Thymus (tissue), 11 donors: ENCODE measurements at regions not wholly inside any gene's neighbourhood (a gene's known extent, or its start where the extent isn't known, plus 50 kb on each side); places are given as distances from the start of the nearest gene placed in this dataset.

ENCODE experiments used
- DNase-seq, 9 donors: peaks; one replicate each; pipeline ENCODE4 v3.0.0-alpha.2; 2013; ENCODE audit warnings: low spot score in 9 of 9, low read depth in 6 of 9, missing footprints in 1 of 9
- H3K27ac ChIP-seq, 2 donors: one replicate each; pipeline ENCODE4 v1.5.1; 2013; ENCODE audit warnings: control low read depth in 1 of 2, low read depth in 1 of 2, low read length in 1 of 2, mild to moderate bottlenecking in 1 of 2, moderate library complexity in 1 of 2
- H3K27me3 ChIP-seq, 2 donors: one replicate each; pipeline ENCODE4 v1.5.1; 2013; ENCODE audit warnings: low read length in 1 of 2; ENCODE audit not compliant: control insufficient read depth in 2 of 2, insufficient read depth in 1 of 2
- H3K36me3 ChIP-seq, 2 donors: one replicate each; pipeline ENCODE4 v1.5.1; 2013; ENCODE audit warnings: low read length in 1 of 2, mild to moderate bottlenecking in 1 of 2, moderate library complexity in 1 of 2; ENCODE audit not compliant: control insufficient read depth in 2 of 2, insufficient read depth in 2 of 2
- H3K4me1 ChIP-seq, 2 donors: one replicate each; pipeline ENCODE4 v1.5.1; 2013; ENCODE audit warnings: low read length in 2 of 2; ENCODE audit not compliant: control insufficient read depth in 2 of 2, insufficient read depth in 2 of 2
- H3K4me3 ChIP-seq, 2 donors: one replicate each; pipeline ENCODE4 v1.5.1; 2013; ENCODE audit warnings: low read length in 2 of 2, control low read depth in 1 of 2, mild to moderate bottlenecking in 1 of 2
- H3K9me3 ChIP-seq, 2 donors: one replicate each; pipeline ENCODE4 v1.5.1; 2013; ENCODE audit warnings: low read length in 1 of 2, mild to moderate bottlenecking in 1 of 2; ENCODE audit not compliant: control insufficient read depth in 2 of 2, insufficient read depth in 1 of 2
- WGBS: extraction: QIAGEN DNeasy Blood & Tissue Kit; methylation state at CpG from one replicate; pipeline ENCODE4 v1.1.7; 2013; 5-methylcytosine and 5-hydroxymethylcytosine counted together
- donor health status: healthy.

GRCh38 chr14:43175896-43176295 is 1331.2 kb downstream of the FSCB start:
- H3K4me3 ChIP-seq = no peak overlapping the region
- DNase-seq = no peak
- no peaks in the 10 kb centered on the region for H3K36me3 ChIP-seq
- no peaks in the 10 kb centered on the region for H3K27me3 ChIP-seq
- no peaks in the 10 kb centered on the region for H3K4me1 ChIP-seq
- WGBS = 91% methylated on average over 2 of the region's 2 CpGs
- H3K9me3 ChIP-seq = no peaks in the 10 kb centered on the region
- no peak overlapping the region for H3K27ac ChIP-seq

- H3K27ac ChIP-seq = no peak overlapping the region
These were observed 1334.1 kb downstream of the FSCB start for GRCh38 chr14:43172899-43173548.

GRCh38 chr14:43169722-43170121 is 1337.4 kb downstream of the FSCB start:
- no peak for DNase-seq
- Histone ChIP-seq H3K27ac (no peak overlapping the region), H3K27me3 (no peaks in the 10 kb centered on the region), H3K4me1 (no peaks in the 10 kb centered on the region), H3K9me3 (peaks cover 0 to under 1% of the 10 kb centered on the region in 2 donors), H3K4me3 (no peak overlapping the region), H3K36me3 (no peaks in the 10 kb centered on the region)
- 87% methylated on average over 2 of the region's 2 CpGs for WGBS

More at GRCh38 chr14:43172899-43173548, 1334.1 kb downstream of the FSCB start:
- Histone ChIP-seq H3K36me3 (no peaks in the 10 kb centered on the region), H3K9me3 (no peaks in the 10 kb centered on the region), H3K4me3 (no peak overlapping the region), H3K4me1 (no peaks in the 10 kb centered on the region), H3K27me3 (no peaks in the 10 kb centered on the region)
- DNase-seq = no peak

- 87% methylated on average over 1 of the region's 1 CpG for WGBS
- H3K4me1 ChIP-seq = no peaks in the 10 kb centered on the region
- H3K27me3 ChIP-seq = no peaks in the 10 kb centered on the region
- no peak for DNase-seq
- no peak overlapping the region for H3K4me3 ChIP-seq
- no peaks in the 10 kb centered on the region for H3K36me3 ChIP-seq
- H3K27ac ChIP-seq = no peak overlapping the region
- peaks cover 0 to 3% of the 10 kb centered on the region in 2 donors for H3K9me3 ChIP-seq
These were observed 1338.6 kb downstream of the FSCB start for GRCh38 chr14:43168371-43168925.

GRCh38 chr14:43166163-43166562 is 1340.9 kb downstream of the FSCB start:
- Histone ChIP-seq H3K36me3 (no peaks in the 10 kb centered on the region), H3K4me1 (no peaks in the 10 kb centered on the region), H3K27ac (no peak overlapping the region), H3K27me3 (no peaks in the 10 kb centered on the region), H3K9me3 (peaks cover 0 to 3% of the 10 kb centered on the region in 2 donors), H3K4me3 (no peak overlapping the region)
- WGBS = 95% methylated on average over 2 of the region's 2 CpGs
- DNase-seq = no peak

- no peak overlapping the region for H3K27ac ChIP-seq
- H3K4me3 ChIP-seq = no peak overlapping the region
- DNase-seq = no peak
- no peaks in the 10 kb centered on the region for H3K36me3 ChIP-seq
- peaks cover 0 to 3% of the 10 kb centered on the region in 2 donors for H3K9me3 ChIP-seq
- no peaks in the 10 kb centered on the region for H3K4me1 ChIP-seq
- no peaks in the 10 kb centered on the region for H3K27me3 ChIP-seq
- 98% methylated on average over 2 of the region's 2 CpGs for WGBS
These were observed 1341.4 kb downstream of the FSCB start for GRCh38 chr14:43165651-43166050.

GRCh38 chr14:43161477-43161876 is 1345.6 kb downstream of the FSCB start:
- Histone ChIP-seq H3K4me3 (no peak overlapping the region), H3K36me3 (no peaks in the 10 kb centered on the region), H3K27ac (no peak overlapping the region), H3K4me1 (no peaks in the 10 kb centered on the region), H3K9me3 (peaks cover 0 to 3% of the 10 kb centered on the region in 2 donors), H3K27me3 (no peaks in the 10 kb centered on the region)
- DNase-seq = no peak
- 82% methylated on average over 3 of the region's 3 CpGs for WGBS

- H3K27me3 ChIP-seq = no peaks in the 10 kb centered on the region
- no peak overlapping the region for H3K4me3 ChIP-seq
- no peaks in the 10 kb centered on the region for H3K4me1 ChIP-seq
- no peak overlapping the region for H3K27ac ChIP-seq
- 92% methylated on average over 2 of the region's 2 CpGs for WGBS
- H3K36me3 ChIP-seq = no peaks in the 10 kb centered on the region
- DNase-seq = no peak
- no peaks in the 10 kb centered on the region for H3K9me3 ChIP-seq
These were observed 1349.4 kb downstream of the FSCB start for GRCh38 chr14:43157661-43158060.

GRCh38 chr14:43155924-43156323 is 1351.2 kb downstream of the FSCB start:
- WGBS = 91% methylated on average over 2 of the region's 2 CpGs
- Histone ChIP-seq H3K36me3 (no peaks in the 10 kb centered on the region), H3K27me3 (no peaks in the 10 kb centered on the region), H3K4me1 (no peaks in the 10 kb centered on the region), H3K27ac (no peak overlapping the region), H3K9me3 (no peaks in the 10 kb centered on the region), H3K4me3 (no peak overlapping the region)
- DNase-seq = no peak
